SU-DHL-6 (cell line): ENCODE measurements at regions not wholly inside any gene's neighbourhood (a gene's known extent, or its start where the extent isn't known, plus 50 kb on each side); places are given as distances from the start of the nearest gene placed in this dataset.

Source experiments
- EZH2phosphoT487 ChIP-seq: fragments of 200-600 bp; sonication (generic), shearing (Covaris generic); conservative IDR thresholded peaks from 2 replicates; pipeline ENCODE4 v1.6.1; 2018; ENCODE audit warnings: mild to moderate bottlenecking, antibody characterized with exemption, low read length, moderate library complexity, mixed read lengths
- TF ChIP-seq, protein P1 (sequence below): fragments of 200-600 bp; sonication (generic); IDR thresholded peaks from one replicate; pipeline ENCODE4 v1.5.1; 2017; ENCODE audit warnings: antibody characterized with exemption, mild to moderate bottlenecking, low read length, moderate library complexity; ENCODE audit not compliant: insufficient read depth, poor library complexity, severe bottlenecking

DNA sequence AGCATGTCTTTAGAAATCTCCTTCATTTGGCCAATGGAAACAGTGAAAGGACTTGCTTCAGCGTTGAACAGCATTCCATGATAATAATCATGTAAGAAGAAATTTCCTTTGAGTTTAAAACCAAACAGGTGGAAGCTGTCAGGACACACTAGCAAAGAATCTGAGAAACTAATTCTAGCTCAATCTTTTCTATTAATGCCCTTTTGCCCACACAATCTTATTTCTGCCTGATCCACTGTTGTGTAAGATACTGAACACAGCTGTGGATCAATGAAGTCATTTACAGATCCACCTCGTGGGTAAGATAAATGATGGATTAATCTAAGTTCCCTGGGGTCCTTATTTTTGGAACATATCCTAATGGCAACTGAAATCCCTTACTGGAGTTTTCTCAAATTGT, 536.9 kb upstream of the LMO3 start:
- TF ChIP-seq, protein P1, sequence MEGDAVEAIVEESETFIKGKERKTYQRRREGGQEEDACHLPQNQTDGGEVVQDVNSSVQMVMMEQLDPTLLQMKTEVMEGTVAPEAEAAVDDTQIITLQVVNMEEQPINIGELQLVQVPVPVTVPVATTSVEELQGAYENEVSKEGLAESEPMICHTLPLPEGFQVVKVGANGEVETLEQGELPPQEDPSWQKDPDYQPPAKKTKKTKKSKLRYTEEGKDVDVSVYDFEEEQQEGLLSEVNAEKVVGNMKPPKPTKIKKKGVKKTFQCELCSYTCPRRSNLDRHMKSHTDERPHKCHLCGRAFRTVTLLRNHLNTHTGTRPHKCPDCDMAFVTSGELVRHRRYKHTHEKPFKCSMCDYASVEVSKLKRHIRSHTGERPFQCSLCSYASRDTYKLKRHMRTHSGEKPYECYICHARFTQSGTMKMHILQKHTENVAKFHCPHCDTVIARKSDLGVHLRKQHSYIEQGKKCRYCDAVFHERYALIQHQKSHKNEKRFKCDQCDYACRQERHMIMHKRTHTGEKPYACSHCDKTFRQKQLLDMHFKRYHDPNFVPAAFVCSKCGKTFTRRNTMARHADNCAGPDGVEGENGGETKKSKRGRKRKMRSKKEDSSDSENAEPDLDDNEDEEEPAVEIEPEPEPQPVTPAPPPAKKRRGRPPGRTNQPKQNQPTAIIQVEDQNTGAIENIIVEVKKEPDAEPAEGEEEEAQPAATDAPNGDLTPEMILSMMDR = no peak
- TF ChIP-seq EZH2phosphoT487 = no peak
